Thyroid gland (tissue), 4 donors: ENCODE measurements at regions not wholly inside any gene's neighbourhood (a gene's known extent, or its start where the extent isn't known, plus 50 kb on each side); places are given as distances from the start of the nearest gene placed in this dataset.

ENCODE experiments used
- CTCF ChIP-seq, 6 experiments: fragments of 200-600 bp in 3 of 6; fragments of 450-650 bp in 3 of 6; sonication (generic) in 3 of 6; IDR thresholded peaks; one replicate each; pipeline ENCODE4 v1.5.1; 2016 to 2019; ENCODE audit warnings: antibody characterized with exemption in 6 of 6, mild to moderate bottlenecking in 2 of 6, inconsistent platforms in 1 of 6, moderate library complexity in 1 of 6
- POLR2A ChIP-seq, 2 donors: fragments of 450-650 bp; IDR thresholded peaks; one replicate each; pipeline ENCODE4 v1.6.1; 2017; ENCODE audit warnings: antibody characterized with exemption in 2 of 2, mild to moderate bottlenecking in 2 of 2, moderate library complexity in 1 of 2

- TF ChIP-seq POLR2A (IDR thresholded peaks at IDR 0.05) (no peak), CTCF (IDR thresholded peaks at IDR 0.05) (no peak)
Measured at GRCh38 chr2:67304300-67304890, 92.7 kb upstream of the ETAA1 start.
